ENCODE measurements at regions not wholly inside any gene's neighbourhood (a gene's known extent, or its start where the extent isn't known, plus 50 kb on each side); places are given as distances from the start of the nearest gene placed in this dataset.
A peak's percentile ranks its signal among the peaks of the same experiment; 100 is the strongest.

- no peaks in the 10 kb centered on the region for H3K9me3 ChIP-seq
- TF ChIP-seq, protein P1, sequence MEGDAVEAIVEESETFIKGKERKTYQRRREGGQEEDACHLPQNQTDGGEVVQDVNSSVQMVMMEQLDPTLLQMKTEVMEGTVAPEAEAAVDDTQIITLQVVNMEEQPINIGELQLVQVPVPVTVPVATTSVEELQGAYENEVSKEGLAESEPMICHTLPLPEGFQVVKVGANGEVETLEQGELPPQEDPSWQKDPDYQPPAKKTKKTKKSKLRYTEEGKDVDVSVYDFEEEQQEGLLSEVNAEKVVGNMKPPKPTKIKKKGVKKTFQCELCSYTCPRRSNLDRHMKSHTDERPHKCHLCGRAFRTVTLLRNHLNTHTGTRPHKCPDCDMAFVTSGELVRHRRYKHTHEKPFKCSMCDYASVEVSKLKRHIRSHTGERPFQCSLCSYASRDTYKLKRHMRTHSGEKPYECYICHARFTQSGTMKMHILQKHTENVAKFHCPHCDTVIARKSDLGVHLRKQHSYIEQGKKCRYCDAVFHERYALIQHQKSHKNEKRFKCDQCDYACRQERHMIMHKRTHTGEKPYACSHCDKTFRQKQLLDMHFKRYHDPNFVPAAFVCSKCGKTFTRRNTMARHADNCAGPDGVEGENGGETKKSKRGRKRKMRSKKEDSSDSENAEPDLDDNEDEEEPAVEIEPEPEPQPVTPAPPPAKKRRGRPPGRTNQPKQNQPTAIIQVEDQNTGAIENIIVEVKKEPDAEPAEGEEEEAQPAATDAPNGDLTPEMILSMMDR (IDR thresholded peaks at IDR 0.05) = no peak
- TF ChIP-seq EP300 (IDR thresholded peaks at IDR 0.05) (no peak), POLR2AphosphoS5 (IDR thresholded peaks at IDR 0.05) (no peak), POLR2A (IDR thresholded peaks at IDR 0.05; ENCODE audit: low read depth) (no peak)
- no peaks in the 10 kb centered on the region for H3K27me3 ChIP-seq
- 52% methylated on average over 8 of the region's 8 CpGs for WGBS
- H3K36me3 ChIP-seq = no peaks in the 10 kb centered on the region
- H3K27ac ChIP-seq (replicated peaks in 1 of 4) = no peak overlapping the region
- peak overlapping the region in 1 of 4 donors; percentile 13 for H3K4me3 ChIP-seq
- no peaks in the 10 kb centered on the region for H3K4me1 ChIP-seq
- DNase-seq (ENCODE audit: extremely low spot score) = no peak
- intact Hi-C loops (cut with DNase I) = no loop called here
Measured at GRCh38 chr5:15233566-15233965, 266.4 kb upstream of the FBXL7 start.

GRCh38 chr5:15222156-15222555 lies 277.8 kb upstream of the FBXL7 start:
- intact Hi-C loops (cut with DNase I) = no loop called here
- DNase-seq (ENCODE audit: extremely low spot score) = no peak
- TF ChIP-seq POLR2AphosphoS5 (IDR thresholded peaks at IDR 0.05) (no peak), POLR2A (IDR thresholded peaks at IDR 0.05; ENCODE audit: low read depth) (no peak), EP300 (IDR thresholded peaks at IDR 0.05) (no peak)
- TF ChIP-seq, protein P1 (IDR thresholded peaks at IDR 0.05) = no peak
- Histone ChIP-seq H3K27me3 (no peaks in the 10 kb centered on the region), H3K4me1 (no peaks in the 10 kb centered on the region), H3K9me3 (no peaks in the 10 kb centered on the region), H3K4me3 (no peak overlapping the region), H3K36me3 (no peaks in the 10 kb centered on the region), H3K27ac (replicated peaks in 1 of 4) (no peak overlapping the region)
- 31% methylated on average over 2 of the region's 2 CpGs for WGBS

GRCh38 chr5:15220642-15221173 lies 279.3 kb upstream of the FBXL7 start:
- no peak for DNase-seq (ENCODE audit: extremely low spot score)
- intact Hi-C loops (cut with DNase I) = no loop called here
- Histone ChIP-seq H3K27ac (replicated peaks in 1 of 4) (no peak overlapping the region), H3K9me3 (no peaks in the 10 kb centered on the region), H3K4me1 (no peaks in the 10 kb centered on the region), H3K27me3 (no peaks in the 10 kb centered on the region), H3K4me3 (no peak overlapping the region), H3K36me3 (no peaks in the 10 kb centered on the region)
- TF ChIP-seq POLR2A (IDR thresholded peaks at IDR 0.05; ENCODE audit: low read depth) = no peak
- TF ChIP-seq, protein P1 (IDR thresholded peaks at IDR 0.05) = no peak
- no peak for TF ChIP-seq EP300 (IDR thresholded peaks at IDR 0.05)
- no peak for TF ChIP-seq POLR2AphosphoS5 (IDR thresholded peaks at IDR 0.05)
- WGBS = 97% methylated on average over 5 of the region's 5 CpGs

- Histone ChIP-seq H3K27me3 (no peaks in the 10 kb centered on the region), H3K36me3 (no peaks in the 10 kb centered on the region), H3K4me1 (no peaks in the 10 kb centered on the region), H3K9me3 (peaks cover 0 to 12% (median 9%) of the 10 kb centered on the region in 4 donors), H3K4me3 (no peak overlapping the region), H3K27ac (replicated peaks in 1 of 4) (no peak overlapping the region)
- intact Hi-C loops (cut with DNase I) = no loop called here
- 57% methylated on average over 2 of the region's 2 CpGs for WGBS
- DNase-seq (ENCODE audit: extremely low spot score) = peak; percentile 50
- no peak for TF ChIP-seq POLR2AphosphoS5 (IDR thresholded peaks at IDR 0.05)
- no peak for TF ChIP-seq POLR2A (IDR thresholded peaks at IDR 0.05; ENCODE audit: low read depth)
- no peak for TF ChIP-seq EP300 (IDR thresholded peaks at IDR 0.05)
- TF ChIP-seq, protein P1 (IDR thresholded peaks at IDR 0.05) = no peak
Measured at GRCh38 chr5:15215056-15215455, 284.9 kb upstream of the FBXL7 start.

DNA sequence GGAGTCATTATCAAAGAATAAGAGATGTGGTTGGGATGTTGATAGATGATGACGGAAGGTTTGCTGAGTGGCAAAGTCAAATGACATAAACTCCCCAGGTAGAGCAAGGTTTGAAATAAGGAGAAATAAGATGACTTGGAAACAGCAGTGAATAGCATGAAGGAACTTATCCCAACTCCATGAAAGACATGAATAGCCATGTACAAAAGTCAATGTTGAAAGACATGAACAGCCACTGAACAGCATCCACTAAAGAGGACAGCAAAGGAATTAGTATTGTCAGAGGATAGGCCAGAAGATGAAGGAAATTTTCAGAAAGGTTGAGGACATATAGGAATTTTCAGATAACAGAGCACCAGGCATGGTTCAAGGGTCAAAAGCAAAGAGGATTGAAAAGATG lies 286.0 kb upstream of the FBXL7 start:
- Histone ChIP-seq H3K36me3 (no peaks in the 10 kb centered on the region), H3K27ac (replicated peaks in 1 of 4) (no peak overlapping the region), H3K4me3 (no peak overlapping the region), H3K27me3 (no peaks in the 10 kb centered on the region), H3K4me1 (no peaks in the 10 kb centered on the region), H3K9me3 (peaks cover 0 to 12% (median 9%) of the 10 kb centered on the region in 4 donors)
- WGBS = 97% methylated on average over 1 of the region's 1 CpG
- intact Hi-C loops (cut with DNase I) = no loop called here
- DNase-seq (ENCODE audit: extremely low spot score) = no peak
- TF ChIP-seq POLR2A (IDR thresholded peaks at IDR 0.05; ENCODE audit: low read depth) (no peak), EP300 (IDR thresholded peaks at IDR 0.05) (no peak), POLR2AphosphoS5 (IDR thresholded peaks at IDR 0.05) (no peak)
- TF ChIP-seq, protein P1 (IDR thresholded peaks at IDR 0.05) = no peak

All from esophagus muscularis mucosa (tissue), 4 donors.